Kidney epithelial cell (primary cell): ENCODE measurements at regions not wholly inside any gene's neighbourhood (a gene's known extent, or its start where the extent isn't known, plus 50 kb on each side); places are given as distances from the start of the nearest gene placed in this dataset.
A peak's percentile ranks its signal among the peaks of the same experiment; 100 is the strongest.
"Not testable (repeated sequence)": the region's sequence is repeated elsewhere in the genome, so short reads cannot be mapped to it uniquely, and the experiment has no call there.

Experiments
- DNase-seq: peaks from one replicate; pipeline ENCODE4 v3.0.0-alpha.2; 2010; ENCODE audit warnings: low read depth
- H3K27me3 ChIP-seq: 2 replicates; pipeline ENCODE4 v1.6.0; 2011; ENCODE audit warnings: low read length; ENCODE audit not compliant: control insufficient read depth, insufficient read depth
- H3K36me3 ChIP-seq: 2 replicates; pipeline ENCODE4 v1.5.1; 2011; ENCODE audit warnings: low read length; ENCODE audit not compliant: control insufficient read depth, insufficient read depth
- H3K4me3 ChIP-seq: 2 replicates; pipeline ENCODE4 v1.5.1; 2011; ENCODE audit warnings: low read depth, mild to moderate bottlenecking, control low read depth, low read length
- TF ChIP-seq, protein P1 (sequence below): IDR thresholded peaks from 2 replicates; pipeline ENCODE4 v1.5.1; 2011; ENCODE audit warnings: mild to moderate bottlenecking, moderate library complexity, low read length, control low read depth, inconsistent platforms; ENCODE audit not compliant: insufficient read depth, poor library complexity, severe bottlenecking

DNA sequence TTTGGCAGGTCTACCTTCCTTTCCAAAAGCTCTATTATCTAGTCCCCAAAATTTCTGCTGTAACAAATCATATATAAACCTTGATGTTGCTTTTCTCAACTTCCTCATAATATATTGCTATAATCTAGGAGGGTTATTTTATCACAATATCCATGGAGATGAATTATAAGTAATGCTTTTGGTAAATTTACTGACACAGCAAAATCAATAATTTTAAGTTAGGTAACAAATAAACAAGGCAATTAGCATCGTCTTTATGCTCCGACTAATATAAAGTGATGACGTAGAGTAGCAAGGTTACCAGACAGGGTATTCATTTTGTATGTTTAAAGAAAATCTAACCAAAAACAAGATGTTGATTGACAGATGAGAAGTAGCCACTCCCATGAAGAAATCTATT is 132.3 kb upstream of the ST8SIA4 start:
- H3K36me3 ChIP-seq: no peaks in the 10 kb centered on the region
- TF ChIP-seq, protein P1, sequence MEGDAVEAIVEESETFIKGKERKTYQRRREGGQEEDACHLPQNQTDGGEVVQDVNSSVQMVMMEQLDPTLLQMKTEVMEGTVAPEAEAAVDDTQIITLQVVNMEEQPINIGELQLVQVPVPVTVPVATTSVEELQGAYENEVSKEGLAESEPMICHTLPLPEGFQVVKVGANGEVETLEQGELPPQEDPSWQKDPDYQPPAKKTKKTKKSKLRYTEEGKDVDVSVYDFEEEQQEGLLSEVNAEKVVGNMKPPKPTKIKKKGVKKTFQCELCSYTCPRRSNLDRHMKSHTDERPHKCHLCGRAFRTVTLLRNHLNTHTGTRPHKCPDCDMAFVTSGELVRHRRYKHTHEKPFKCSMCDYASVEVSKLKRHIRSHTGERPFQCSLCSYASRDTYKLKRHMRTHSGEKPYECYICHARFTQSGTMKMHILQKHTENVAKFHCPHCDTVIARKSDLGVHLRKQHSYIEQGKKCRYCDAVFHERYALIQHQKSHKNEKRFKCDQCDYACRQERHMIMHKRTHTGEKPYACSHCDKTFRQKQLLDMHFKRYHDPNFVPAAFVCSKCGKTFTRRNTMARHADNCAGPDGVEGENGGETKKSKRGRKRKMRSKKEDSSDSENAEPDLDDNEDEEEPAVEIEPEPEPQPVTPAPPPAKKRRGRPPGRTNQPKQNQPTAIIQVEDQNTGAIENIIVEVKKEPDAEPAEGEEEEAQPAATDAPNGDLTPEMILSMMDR: no peak
- no peak overlapping the region for H3K4me3 ChIP-seq
- no peak for DNase-seq
- H3K27me3 ChIP-seq: no peaks in the 10 kb centered on the region

DNA sequence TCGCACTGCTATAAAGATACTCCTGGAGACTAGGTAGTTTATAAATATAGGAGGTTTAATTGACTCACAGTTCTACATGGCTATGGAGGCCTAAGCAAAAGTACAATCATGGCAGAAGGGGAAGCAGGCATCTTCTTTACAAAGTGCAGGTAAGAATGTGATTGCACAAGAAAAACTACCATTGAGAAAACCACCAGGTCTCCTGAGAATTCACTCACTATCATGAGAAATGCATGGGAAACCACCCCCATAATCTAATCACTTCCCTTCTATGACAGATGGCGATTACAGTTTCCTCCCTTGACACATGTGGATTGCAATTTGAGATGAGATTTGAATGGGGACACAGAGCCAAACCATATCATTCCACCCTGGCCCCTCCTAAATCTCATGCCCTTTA is 121.2 kb upstream of the ST8SIA4 start:
- Histone ChIP-seq H3K36me3 (no peaks in the 10 kb centered on the region), H3K4me3 (no peak overlapping the region), H3K27me3 (no peaks in the 10 kb centered on the region)
- TF ChIP-seq, protein P1: no peak
- no peak for DNase-seq

DNA sequence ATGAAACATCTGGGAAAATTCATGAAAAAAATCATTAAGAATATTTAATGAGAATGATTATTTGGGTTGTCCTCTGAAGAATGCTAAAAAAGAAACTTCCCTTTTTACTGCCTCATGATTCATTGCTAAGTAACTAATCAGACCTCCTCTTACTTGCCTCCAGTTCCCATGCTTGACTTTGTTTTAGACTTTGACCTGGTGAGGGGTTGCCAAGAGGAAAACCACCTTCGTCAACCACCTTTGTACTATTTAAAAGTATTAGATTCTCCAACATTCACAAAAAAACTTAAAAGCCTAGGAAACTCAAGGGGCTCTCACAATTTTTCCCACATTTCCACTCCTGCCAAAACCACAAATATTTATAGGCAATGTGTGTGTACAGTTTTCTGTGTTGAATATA is 115.2 kb upstream of the ST8SIA4 start:
- Histone ChIP-seq H3K4me3 (no peak overlapping the region), H3K27me3 (no peaks in the 10 kb centered on the region), H3K36me3 (no peaks in the 10 kb centered on the region)
- no peak for DNase-seq
- TF ChIP-seq, protein P1: no peak

GRCh38 chr5:101012880-101013279 is 109.8 kb upstream of the ST8SIA4 start:
- TF ChIP-seq, protein P1: peak; percentile 10
- Histone ChIP-seq H3K4me3 (no peak overlapping the region), H3K27me3 (no peaks in the 10 kb centered on the region), H3K36me3 (no peaks in the 10 kb centered on the region)
- DNase-seq: no peak

DNA sequence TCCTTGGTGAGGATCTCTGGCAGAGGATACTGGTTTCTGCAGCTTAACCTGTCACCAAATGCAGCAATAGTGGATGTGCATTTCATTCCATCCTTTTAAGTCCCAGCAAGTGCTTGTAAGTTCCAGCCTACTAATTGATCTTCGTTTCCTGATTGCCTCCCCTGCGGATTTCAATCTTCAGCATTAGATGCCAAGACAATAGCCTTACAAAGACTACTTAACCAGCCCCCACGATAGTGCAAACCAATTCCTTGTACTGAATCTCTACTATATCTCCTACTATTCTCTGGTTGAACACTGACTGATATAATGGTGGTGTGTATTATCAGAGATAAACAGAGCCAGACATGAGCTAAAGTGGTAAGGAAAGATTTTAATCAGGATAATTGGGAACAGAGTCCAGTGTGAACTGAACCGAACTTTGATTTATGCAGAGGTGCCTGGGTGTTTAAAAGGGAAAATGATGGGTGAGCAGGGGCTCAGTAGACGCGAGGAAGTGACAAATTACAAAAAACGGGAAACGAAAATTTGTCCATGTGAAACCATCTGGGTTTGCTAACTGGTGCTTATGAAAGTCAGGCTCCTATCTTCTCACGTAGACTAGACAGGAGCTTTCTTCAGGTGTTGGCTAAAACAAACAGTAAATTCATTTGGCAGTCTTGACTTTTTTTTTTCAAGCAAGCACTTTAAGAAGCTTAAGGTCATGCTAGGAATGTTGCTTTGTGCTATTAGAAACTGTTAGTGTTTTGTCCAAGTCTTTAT is 106.9 kb upstream of the ST8SIA4 start:
- TF ChIP-seq, protein P1: no peak
- no peaks in the 10 kb centered on the region for H3K36me3 ChIP-seq
- no peaks in the 10 kb centered on the region for H3K27me3 ChIP-seq
- DNase-seq: no peak
- no peak overlapping the region for H3K4me3 ChIP-seq

GRCh38 chr5:100992354-100992753 is 89.3 kb upstream of the ST8SIA4 start:
- H3K4me3 ChIP-seq: no peak overlapping the region
- no peak for DNase-seq

DNA sequence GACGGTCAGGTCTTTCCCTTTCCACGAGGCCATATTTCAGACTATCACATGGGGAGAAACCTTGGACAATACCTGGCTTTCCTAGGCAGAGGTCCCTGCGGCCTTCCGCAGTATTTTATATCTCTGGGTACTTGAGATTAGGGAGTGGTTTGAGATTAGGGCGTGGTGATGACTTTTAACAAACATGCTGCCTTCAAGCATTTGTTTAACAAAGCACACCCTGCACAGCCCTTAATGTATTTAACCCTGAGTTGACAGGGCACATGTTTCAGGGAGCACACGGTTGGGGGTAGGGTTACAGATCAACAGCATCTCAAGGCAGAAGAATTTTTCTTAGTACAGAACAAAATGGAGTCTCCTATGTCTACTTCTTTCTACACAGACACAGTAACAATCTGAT is 80.5 kb upstream of the ST8SIA4 start:
- H3K4me3 ChIP-seq, DNase-seq, H3K27me3 ChIP-seq, H3K36me3 ChIP-seq: not testable (repeated sequence)

More at GRCh38 chr5:100992354-100992753, 89.3 kb upstream of the ST8SIA4 start:
- Histone ChIP-seq H3K36me3 (no peaks in the 10 kb centered on the region), H3K27me3 (no peaks in the 10 kb centered on the region)
- TF ChIP-seq, protein P1: no peak
